K562 (cell line): ENCODE measurements at regions not wholly inside any gene's neighbourhood (a gene's known extent, or its start where the extent isn't known, plus 50 kb on each side); places are given as distances from the start of the nearest gene placed in this dataset.

Experiments used
- ATAC-seq: fragments of 200-7000 bp; cut with Tn5 transposase; 3 replicates; pipeline ENCODE4 v1.9.1; 2020; ENCODE audit warnings: moderate library complexity
- BruUV-seq: library from RNA; stranded (reverse); fragments of 400-500 nt; replicated peaks from 2 replicates; lab custom pipeline; 2021; lab: Mats Ljungman, UMichigan
- CTCF ChIA-PET: fragments of 300-600 bp; formaldehyde crosslinking; extraction: SDS; loops from one replicate; lab custom pipeline; 2021; ENCODE audit warnings: low intra/inter-chr PET ratio; lab: Yijun Ruan, JAX
- POLR2A ChIA-PET: fragments of 300-600, 350-650 bp; sonication (Branson Sonifier 250); formaldehyde crosslinking; extraction: SDS; loops from one replicate; lab custom pipeline; 2021; ENCODE audit warnings: antibody characterized with exemption, inconsistent platforms; lab: Yijun Ruan, JAX
- DNase-seq, 4 experiments: peaks; one replicate each; pipeline versions ENCODE4 v3.0.0 to v3.0.0-alpha.2; 2011 to 2018; ENCODE audit warnings: low spot score in 3 of 4, mixed read lengths in 3 of 4; ENCODE audit errors: extremely low read depth in 1 of 4
- FAIRE-seq: peaks from 2 replicates; lab custom pipeline; 2011; peaks lifted over from hg19 to GRCh38; lab: Jason Lieb, UNC
- H2AFZ ChIP-seq: 2 replicates; pipeline ENCODE4 v1.6.0; 2011; ENCODE audit warnings: low read depth, low read length, control low read depth, inconsistent platforms
- H3K27ac ChIP-seq: fragments of 200-600 bp; 3 replicates; pipeline ENCODE4 v1.8.0; 2011; ENCODE audit warnings: low read depth, mild to moderate bottlenecking, control low read depth, inconsistent platforms, low read length, moderate library complexity, mixed read lengths; ENCODE audit errors: extremely low read depth
- H3K27me3 ChIP-seq, 2 experiments: fragments of 300-600 bp in 1 of 2; 2 replicates in 1 of 2; 3 replicates in 1 of 2; pipeline versions ENCODE4 v1.6.0 to v1.8.0; 2011; ENCODE audit warnings: inconsistent platforms in 2 of 2, low read length in 2 of 2, mild to moderate bottlenecking in 1 of 2, mixed read lengths in 1 of 2, moderate library complexity in 1 of 2; ENCODE audit not compliant: control insufficient read depth in 2 of 2, insufficient read depth in 2 of 2
- H3K36me3 ChIP-seq: fragments of 300-600 bp; 3 replicates; pipeline ENCODE4 v1.8.0; 2011; ENCODE audit warnings: mild to moderate bottlenecking, low read length, inconsistent platforms; ENCODE audit not compliant: control insufficient read depth, insufficient read depth
- H3K4me1 ChIP-seq, 2 experiments: fragments of 200-600 bp in 1 of 2; replicated peaks in 1 of 2; 2 replicates in 1 of 2; 3 replicates in 1 of 2; pipeline versions ENCODE4 v1.5.1 to v1.8.0; 2011; ENCODE audit warnings: inconsistent platforms in 2 of 2, low read length in 2 of 2, mild to moderate bottlenecking in 1 of 2, mixed read lengths in 1 of 2, moderate library complexity in 1 of 2; ENCODE audit not compliant: control insufficient read depth in 2 of 2, insufficient read depth in 2 of 2
- H3K4me2 ChIP-seq: 2 replicates; pipeline ENCODE4 v1.6.1; 2011; ENCODE audit warnings: low read length, control low read depth, inconsistent platforms, mixed read lengths; ENCODE audit not compliant: insufficient read depth
- H3K4me3 ChIP-seq: fragments of 200-600 bp; sonication (generic), shearing (Covaris generic); 2 replicates; pipeline ENCODE4 v1.5.1; 2016; ENCODE audit warnings: control low read depth, inconsistent platforms
- H3K79me2 ChIP-seq: fragments of 200-600 bp; 3 replicates; pipeline ENCODE4 v1.8.0; 2011; ENCODE audit warnings: low read length, inconsistent platforms; ENCODE audit not compliant: control insufficient read depth, insufficient read depth
- H3K9ac ChIP-seq, 2 experiments: 2 replicates each; pipeline versions ENCODE4 v1.6.0 to v1.6.1; 2011; ENCODE audit warnings: low read depth in 2 of 2, low read length in 2 of 2, control low read depth in 1 of 2, inconsistent platforms in 1 of 2, mild to moderate bottlenecking in 1 of 2, mixed read lengths in 1 of 2; ENCODE audit not compliant: insufficient read depth in 1 of 2
- H3K9me1 ChIP-seq: one replicate; pipeline ENCODE4 v1.6.0; 2011; ENCODE audit warnings: inconsistent platforms, mild to moderate bottlenecking, low read length, moderate library complexity; ENCODE audit not compliant: control insufficient read depth, insufficient read depth
- H3K9me3 ChIP-seq: replicated peaks from 2 replicates; pipeline ENCODE4 v1.5.1; 2011; ENCODE audit warnings: low read depth, low read length, inconsistent platforms; ENCODE audit not compliant: control insufficient read depth, insufficient read depth
- H4K20me1 ChIP-seq: replicated peaks from 2 replicates; pipeline ENCODE4 v1.6.1; 2011; ENCODE audit warnings: low read length, inconsistent platforms, mixed read lengths; ENCODE audit not compliant: control insufficient read depth, insufficient read depth
- EP400 ChIP-seq: fragments of 450-650 bp; IDR thresholded peaks from 2 replicates; pipeline ENCODE4 v1.6.1; 2017; ENCODE audit warnings: antibody characterized with exemption, mild to moderate bottlenecking, moderate library complexity
- MXI1 ChIP-seq: IDR thresholded peaks from 2 replicates; pipeline ENCODE4 v1.6.1; 2011; ENCODE audit warnings: low read depth, mild to moderate bottlenecking, improper control_type of control experiment, low read length
- PURB ChIP-seq: sonication (generic); formaldehyde crosslinking; IDR thresholded peaks from 2 replicates; pipeline ENCODE4 v1.9.0; 2021; ENCODE audit warnings: low read depth, mild to moderate bottlenecking, missing genetic modification reagents
- SREBF1 ChIP-seq: fragments of 150-350 bp; IDR thresholded peaks from 2 replicates; pipeline ENCODE4 v1.6.1; 2014; ENCODE audit warnings: antibody characterized with exemption, low read depth, low read length, borderline replicate concordance
- ZBTB2 ChIP-seq: fragments of 450-650 bp; IDR thresholded peaks from 2 replicates; pipeline ENCODE4 v1.6.1; 2016; ENCODE audit warnings: antibody characterized with exemption
- ZNF232 ChIP-seq: sonication (generic); formaldehyde crosslinking; IDR thresholded peaks from 2 replicates; pipeline ENCODE4 v1.8.0; 2022; ENCODE audit warnings: mild to moderate bottlenecking, missing genetic modification reagents
- ZNF282 ChIP-seq: sonication (generic); formaldehyde crosslinking; IDR thresholded peaks from 2 replicates; pipeline ENCODE4 v1.8.1; 2023; ENCODE audit warnings: missing genetic modification reagents
- ZNF384 ChIP-seq: IDR thresholded peaks from 2 replicates; pipeline ENCODE4 v1.6.1; 2012; ENCODE audit warnings: low read depth, low read length, improper control_type of control experiment
- WGBS: fragments of 100-300 bp; shearing (Covaris generic); methylation state at CpG from one replicate; pipeline ENCODE4 v1.1.6; 2016; ENCODE audit warnings: low coverage, mixed read lengths; ENCODE audit not compliant: insufficient coverage; ENCODE audit errors: missing lambda C conversion rate; 5-methylcytosine and 5-hydroxymethylcytosine counted together
- in situ Hi-C: fragments of 300-500 bp; cut with MboI; formaldehyde crosslinking; loops from 4 replicates; pipeline ENCODE4 v1.15.0; 2018; ENCODE audit warnings: inconsistent platforms, mixed read lengths
- intact Hi-C: fragments of 100-400 bp; cut with micrococcal nuclease; formaldehyde crosslinking; loops from 2 replicates; pipeline ENCODE4 v1.14.2; 2022

GRCh38 chr1:65668368-65668767 is 124.3 kb upstream of the PDE4B start:
- Histone ChIP-seq H3K36me3 (no peaks in the 10 kb centered on the region), H3K4me3 (no peak overlapping the region), H3K9me3 (no peaks in the 10 kb centered on the region), H3K27me3 (no peaks in the 10 kb centered on the region; a peak in 1 of 5 replicates), H3K9ac (no peak overlapping the region), H3K4me2 (no peak overlapping the region), H2AFZ (peak overlapping the region; percentile 57; the same call in 1 of the 2 replicates), H3K27ac (no peak overlapping the region), H3K9me1 (no peaks in the 10 kb centered on the region), H4K20me1 (no peaks in the 10 kb centered on the region), H3K4me1 (no peaks in the 10 kb centered on the region), H3K79me2 (no peaks in the 10 kb centered on the region)
- FAIRE-seq (no peak), ATAC-seq (no peak), DNase-seq (no peak)
- TF ChIP-seq ZNF384 = no peak
- BruUV-seq = no TSS peak
- in situ Hi-C loops = no loop called here
- CTCF ChIA-PET = no interaction called here
- intact Hi-C loops = no loop called here
- POLR2A ChIA-PET = no interaction called here

GRCh38 chr1:65670518-65670917 is 122.2 kb upstream of the PDE4B start:
- Histone ChIP-seq H3K27ac (no peak overlapping the region), H2AFZ (no peak overlapping the region), H3K79me2 (no peaks in the 10 kb centered on the region), H3K4me3 (no peak overlapping the region), H3K4me2 (no peak overlapping the region), H3K9ac (no peak overlapping the region), H4K20me1 (no peaks in the 10 kb centered on the region), H3K9me1 (no peaks in the 10 kb centered on the region), H3K9me3 (no peaks in the 10 kb centered on the region), H3K27me3 (no peaks in the 10 kb centered on the region; a peak in 1 of 5 replicates), H3K4me1 (no peaks in the 10 kb centered on the region; a peak in 1 of 5 replicates), H3K36me3 (no peaks in the 10 kb centered on the region)
- 98% methylated on average over 3 of the region's 3 CpGs for WGBS
- CTCF ChIA-PET = no interaction called here
- POLR2A ChIA-PET = interaction anchor here (0.7 kb wide), 1 partner anchor 38 kb away, joined by 3 read pairs; no protein-coding TSS in a partner anchor
- DNase-seq (no peak), ATAC-seq (no peak), FAIRE-seq (no peak)
- in situ Hi-C loops = no loop called here
- no TSS peak for BruUV-seq
- intact Hi-C loops = no loop called here
- TF ChIP-seq PURB (CRISPR knock-in tag) (no peak), ZBTB2 (no peak), ZNF282 (no peak), ZNF232 (CRISPR knock-in tag) (no peak), SREBF1 (no peak), EP400 (no peak), MXI1 (no peak)
